B cell (primary cell): ENCODE measurements at regions not wholly inside any gene's neighbourhood (a gene's known extent, or its start where the extent isn't known, plus 50 kb on each side); places are given as distances from the start of the nearest gene placed in this dataset.
"Not testable (repeated sequence)": the region's sequence is repeated elsewhere in the genome, so short reads cannot be mapped to it uniquely, and the experiment has no call there.

Experiments
- ATAC-seq: fragments of 200-7000 bp; cut with Tn5 transposase; one replicate; pipeline ENCODE4 v1.10.0; 2021; ENCODE audit warnings: low read depth, mild to moderate bottlenecking, moderate number of reproducible peaks, moderate library complexity
- CTCF ChIA-PET: fragments of 350-600 bp; sonication (Branson Sonifier 250); formaldehyde crosslinking; loops from one replicate; lab custom pipeline; 2021; ENCODE audit warnings: antibody characterized with exemption, inconsistent platforms; lab: Charles Lee
- POLR2A ChIA-PET: fragments of 350-600 bp; sonication (Branson Sonifier 250); formaldehyde crosslinking; loops from one replicate; lab custom pipeline; 2021; ENCODE audit warnings: antibody characterized with exemption; lab: Charles Lee
- DNase-seq: peaks from one replicate; pipeline ENCODE4 v3.0.0; 2013
- H2AFZ ChIP-seq: 2 replicates; pipeline ENCODE4 v1.6.1; 2012; ENCODE audit warnings: mild to moderate bottlenecking, low read depth, low read length; ENCODE audit not compliant: insufficient read depth, poor library complexity, severe bottlenecking
- H3K27ac ChIP-seq, 2 donors: 1 replicate in 1 of 2; 2 replicates in 1 of 2; pipeline ENCODE4 v1.5.1; 2012 to 2013; ENCODE audit warnings: low read length in 2 of 2, mild to moderate bottlenecking in 2 of 2, moderate library complexity in 1 of 2
- H3K27me3 ChIP-seq, 4 experiments: fragments of 200-600 bp in 1 of 4; sonication (generic) in 1 of 4; replicated peaks in 1 of 4; 1 replicate in 2 of 4; 2 replicates in 2 of 4; pipeline versions ENCODE4 v1.6.1 to v1.7.0; 2013 to 2016; ENCODE audit warnings: low read length in 3 of 4, mild to moderate bottlenecking in 2 of 4, mixed read lengths in 1 of 4, moderate library complexity in 1 of 4; ENCODE audit not compliant: insufficient read depth in 4 of 4, control insufficient read depth in 3 of 4; ENCODE audit errors: control extremely low read depth in 1 of 4
- H3K36me3 ChIP-seq, 2 experiments: replicated peaks in 1 of 2; 1 replicate in 1 of 2; 2 replicates in 1 of 2; pipeline versions ENCODE4 v1.6.1 to v1.7.1; 2013; ENCODE audit warnings: low read length in 1 of 2; ENCODE audit not compliant: insufficient read depth in 2 of 2, control insufficient read depth in 1 of 2; ENCODE audit errors: control extremely low read depth in 1 of 2, extremely low read depth in 1 of 2
- H3K4me1 ChIP-seq, 2 donors: fragments of 200-600 bp in 1 of 2; sonication (generic) in 1 of 2; 1 replicate in 1 of 2; 2 replicates in 1 of 2; pipeline versions ENCODE4 v1.5.1 to v1.6.1; 2013 to 2017; ENCODE audit warnings: low read length in 2 of 2; ENCODE audit not compliant: control insufficient read depth in 2 of 2, insufficient read depth in 2 of 2
- H3K4me2 ChIP-seq: replicated peaks from 2 replicates; pipeline ENCODE3; 2012; ENCODE audit warnings: mild to moderate bottlenecking, low read depth, low read length; ENCODE audit not compliant: poor library complexity, severe bottlenecking
- H3K4me3 ChIP-seq, 5 experiments: fragments of 200-600 bp in 1 of 5; sonication (generic) in 1 of 5; 1 replicate in 3 of 5; 2 replicates in 2 of 5; pipeline versions ENCODE4 v1.5.1 to v1.7.0; 2011 to 2016; ENCODE audit warnings: low read length in 4 of 5, mild to moderate bottlenecking in 4 of 5, low read depth in 2 of 5, control low read depth in 1 of 5, moderate library complexity in 1 of 5; ENCODE audit not compliant: insufficient read depth in 1 of 5; ENCODE audit errors: control extremely low read depth in 1 of 5, extremely low read depth in 1 of 5
- H3K79me2 ChIP-seq: fragments of 200-600 bp; sonication (generic); one replicate; pipeline ENCODE4 v1.6.0; 2016; ENCODE audit warnings: low read length; ENCODE audit not compliant: control insufficient read depth, insufficient read depth
- H3K9ac ChIP-seq: fragments of 200-600 bp; sonication (generic); 2 replicates; pipeline ENCODE4 v1.6.1; 2017; ENCODE audit warnings: mild to moderate bottlenecking, low read length, moderate library complexity
- H3K9me3 ChIP-seq, 3 donors: one replicate each; pipeline versions ENCODE4 v1.6.1 to v1.7.1; 2013; ENCODE audit warnings: low read length in 2 of 3; ENCODE audit not compliant: control insufficient read depth in 2 of 3, insufficient read depth in 1 of 3; ENCODE audit errors: control extremely low read depth in 1 of 3
- H4K20me1 ChIP-seq: 2 replicates; pipeline ENCODE4 v1.6.0; 2012; ENCODE audit warnings: mild to moderate bottlenecking, low read length; ENCODE audit not compliant: insufficient read depth, control insufficient read depth, poor library complexity, severe bottlenecking
- H3K27ac Mint-ChIP-seq: one replicate; pipeline ENCODE4 v1.8.0; 2021; ENCODE audit warnings: mixed read lengths
- H3K27me3 Mint-ChIP-seq: one replicate; pipeline ENCODE4 v1.8.0; 2021; ENCODE audit warnings: mixed read lengths
- H3K4me1 Mint-ChIP-seq: one replicate; pipeline ENCODE4 v1.8.0; 2021; ENCODE audit warnings: mixed read lengths
- H3K4me3 Mint-ChIP-seq: one replicate; pipeline ENCODE4 v1.8.0; 2021; ENCODE audit warnings: mixed read lengths
- H3K9me3 Mint-ChIP-seq: one replicate; pipeline ENCODE4 v1.8.0; 2022; ENCODE audit warnings: mixed read lengths; ENCODE audit not compliant: insufficient read depth
- CTCF ChIP-seq: fragments of 200-600 bp; IDR thresholded peaks from one replicate; pipeline ENCODE4 v1.8.0; 2022; ENCODE audit warnings: antibody characterized with exemption, mild to moderate bottlenecking
- EZH2 ChIP-seq: IDR thresholded peaks from 2 replicates; pipeline ENCODE4 v1.6.1; 2012; ENCODE audit warnings: borderline replicate concordance, low read depth, mild to moderate bottlenecking, moderate library complexity, low read length; ENCODE audit not compliant: insufficient read depth, poor library complexity, severe bottlenecking
- WGBS: methylation state at CpG from one replicate; pipeline ENCODE4 v1.1.5; 2013; ENCODE audit warnings: missing lambda C conversion rate; ENCODE audit not compliant: insufficient coverage; 5-methylcytosine and 5-hydroxymethylcytosine counted together
- intact Hi-C: fragments of 100-400 bp; cut with micrococcal nuclease; formaldehyde crosslinking; loops from one replicate; pipeline ENCODE4 v1.10.0; 2022

- Histone ChIP-seq H3K4me2 (no peak overlapping the region), H3K9ac (no peak overlapping the region), H3K27ac (no peak overlapping the region), H4K20me1 (no peaks in the 10 kb centered on the region), H3K9me3 (no peaks in the 10 kb centered on the region), H3K4me3 (no peak overlapping the region), H2AFZ (no peak overlapping the region), H3K36me3 (no peaks in the 10 kb centered on the region), H3K4me1 (no peaks in the 10 kb centered on the region), H3K27me3 (no peaks in the 10 kb centered on the region), H3K79me2 (no peaks in the 10 kb centered on the region)
- H3K27me3 Mint-ChIP-seq = no peaks in the 10 kb centered on the region
- H3K4me3 Mint-ChIP-seq = no peak overlapping the region
- DNase-seq = no peak
- no peak for ATAC-seq
- no peak overlapping the region for H3K27ac Mint-ChIP-seq
- POLR2A ChIA-PET = no interaction called here
- CTCF ChIA-PET = no interaction called here
- TF ChIP-seq EZH2 (no peak), CTCF (no peak)
- intact Hi-C loops = no loop called here
- no peaks in the 10 kb centered on the region for H3K9me3 Mint-ChIP-seq
- 100% methylated on average over 1 of the region's 1 CpG for WGBS
- no peaks in the 10 kb centered on the region for H3K4me1 Mint-ChIP-seq
Measured at GRCh38 chr7:114273218-114273617, 141.4 kb upstream of the FOXP2 start.

GRCh38 chr7:114269714-114270113, 144.9 kb upstream of the FOXP2 start:
- Mint-ChIP-seq H3K4me3 (no peak overlapping the region), H3K27me3 (no peaks in the 10 kb centered on the region), H3K9me3 (no peaks in the 10 kb centered on the region), H3K27ac (no peak overlapping the region), H3K4me1 (no peaks in the 10 kb centered on the region)
- Histone ChIP-seq H3K9ac (no peak overlapping the region), H3K79me2 (no peaks in the 10 kb centered on the region), H3K4me3 (no peak overlapping the region), H3K27ac (no peak overlapping the region), H3K4me1 (no peaks in the 10 kb centered on the region), H3K36me3 (no peaks in the 10 kb centered on the region), H2AFZ (no peak overlapping the region), H3K27me3 (no peaks in the 10 kb centered on the region), H4K20me1 (no peaks in the 10 kb centered on the region), H3K4me2 (no peak overlapping the region), H3K9me3 (peaks cover 0 to 6% (median 0%) of the 10 kb centered on the region in 3 donors)
- DNase-seq = no peak
- intact Hi-C loops = no loop called here
- ATAC-seq = no peak
- TF ChIP-seq CTCF = no peak
- TF ChIP-seq EZH2 = no peak
- POLR2A ChIA-PET = no interaction called here
- no CpG with 5 or more reads among the region's 1 CpG for WGBS
- CTCF ChIA-PET = no interaction called here

- H4K20me1 ChIP-seq, ATAC-seq, DNase-seq, H3K9me3 Mint-ChIP-seq, H3K4me3 ChIP-seq, intact Hi-C loops, H3K4me2 ChIP-seq, H3K9me3 ChIP-seq, H3K4me1 ChIP-seq, H3K27me3 Mint-ChIP-seq, H3K27ac Mint-ChIP-seq, H2AFZ ChIP-seq, H3K27me3 ChIP-seq, H3K9ac ChIP-seq, H3K4me1 Mint-ChIP-seq, H3K4me3 Mint-ChIP-seq, H3K36me3 ChIP-seq, H3K79me2 ChIP-seq, CTCF ChIA-PET, POLR2A ChIA-PET, H3K27ac ChIP-seq: not testable (repeated sequence)
- 60% methylated on average over 1 of the region's 3 CpGs for WGBS
Measured at GRCh38 chr7:114267550-114267949, 147.1 kb upstream of the FOXP2 start.
